ENCODE measurements at regions not wholly inside any gene's neighbourhood (a gene's known extent, or its start where the extent isn't known, plus 50 kb on each side); places are given as distances from the start of the nearest gene placed in this dataset.

GRCh38 chr11:76260296-76260925 is 54.1 kb upstream of the WNT11 start:
- Histone ChIP-seq H3K4me3 (no peak overlapping the region), H3K27ac (no peak overlapping the region), H3K4me1 (no peaks in the 10 kb centered on the region), H3K27me3 (no peaks in the 10 kb centered on the region), H3K36me3 (no peaks in the 10 kb centered on the region), H3K9me3 (no peaks in the 10 kb centered on the region)
- DNase-seq (ENCODE audit: low spot score in 2 of 2) = no peak
- TF ChIP-seq CTCF (IDR thresholded peaks at IDR 0.05) = no peak
- intact Hi-C loops (cut with DNase I) = no loop called here

- no peak overlapping the region for H3K4me3 ChIP-seq
- TF ChIP-seq CTCF (IDR thresholded peaks at IDR 0.05) = no peak
- no peak for DNase-seq (ENCODE audit: low spot score in 2 of 2)
- H3K4me1 ChIP-seq = no peaks in the 10 kb centered on the region
- intact Hi-C loops (cut with DNase I) = no loop called here
- H3K27ac ChIP-seq = no peak overlapping the region
- H3K36me3 ChIP-seq = no peaks in the 10 kb centered on the region
- H3K27me3 ChIP-seq = no peaks in the 10 kb centered on the region
- H3K9me3 ChIP-seq = no peaks in the 10 kb centered on the region
Observed at GRCh38 chr11:76259299-76259908, 53.1 kb upstream of the WNT11 start.

- Histone ChIP-seq H3K27me3 (no peaks in the 10 kb centered on the region), H3K9me3 (no peaks in the 10 kb centered on the region), H3K27ac (no peak overlapping the region), H3K4me3 (no peak overlapping the region), H3K4me1 (no peaks in the 10 kb centered on the region), H3K36me3 (no peaks in the 10 kb centered on the region)
- intact Hi-C loops (cut with DNase I) = no loop called here
- DNase-seq (ENCODE audit: low spot score in 2 of 2) = no peak
- TF ChIP-seq CTCF (IDR thresholded peaks at IDR 0.05) = no peak
Observed at GRCh38 chr11:76257074-76257719, 50.9 kb upstream of the WNT11 start.

GRCh38 chr11:76256448-76256847 is 50.1 kb upstream of the WNT11 start:
- Histone ChIP-seq H3K9me3 (no peaks in the 10 kb centered on the region), H3K4me3 (no peak overlapping the region), H3K36me3 (no peaks in the 10 kb centered on the region), H3K27me3 (no peaks in the 10 kb centered on the region), H3K27ac (no peak overlapping the region), H3K4me1 (no peaks in the 10 kb centered on the region)
- intact Hi-C loops (cut with DNase I) = no loop called here
- TF ChIP-seq CTCF (IDR thresholded peaks at IDR 0.05) = no peak
- no peak for DNase-seq (ENCODE audit: low spot score in 2 of 2)

Measured in ascending aorta (tissue), 2 donors.